ENCODE measurements at regions not wholly inside any gene's neighbourhood (a gene's known extent, or its start where the extent isn't known, plus 50 kb on each side); places are given as distances from the start of the nearest gene placed in this dataset.

DNA sequence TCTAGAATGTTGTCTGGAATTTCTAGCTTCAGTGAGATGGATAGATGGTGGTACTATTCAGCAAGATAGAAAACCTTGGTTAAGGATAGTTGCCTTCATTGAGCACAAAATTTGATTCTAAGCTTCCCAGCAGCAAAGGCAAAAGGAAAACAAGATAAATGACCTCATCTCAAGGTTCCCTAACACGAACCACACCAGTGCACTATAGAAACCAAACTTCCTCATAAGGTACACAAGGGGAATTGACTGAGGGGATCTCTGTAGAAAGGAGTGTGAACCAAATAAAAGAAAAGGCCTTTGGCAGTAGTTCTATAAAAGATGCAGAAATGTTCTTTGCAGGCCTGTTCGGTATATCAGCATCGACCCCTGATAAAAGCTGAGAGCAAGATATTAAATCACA lies 288.9 kb downstream of the SHQ1 start:
- no peak for DNase-seq

DNA sequence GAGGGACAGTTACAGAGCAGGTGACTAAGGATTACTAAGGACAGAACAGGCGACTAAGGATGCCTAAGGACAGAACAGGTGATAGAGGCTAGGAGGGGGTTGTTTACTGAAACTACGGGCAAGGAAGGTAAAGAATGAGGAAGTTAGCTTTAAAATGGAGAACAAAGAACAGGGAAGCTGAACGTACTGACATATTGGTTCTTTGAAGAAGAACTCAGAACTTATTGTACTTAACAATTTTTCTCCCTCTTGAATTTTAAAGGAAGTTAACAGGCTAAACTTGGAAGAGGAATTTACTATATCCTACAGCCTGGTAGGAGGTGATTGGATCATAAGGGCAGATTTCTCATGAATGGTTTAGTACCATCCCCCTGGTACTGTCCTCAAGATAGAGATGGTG lies 290.2 kb downstream of the SHQ1 start:
- no peak for DNase-seq

DNA sequence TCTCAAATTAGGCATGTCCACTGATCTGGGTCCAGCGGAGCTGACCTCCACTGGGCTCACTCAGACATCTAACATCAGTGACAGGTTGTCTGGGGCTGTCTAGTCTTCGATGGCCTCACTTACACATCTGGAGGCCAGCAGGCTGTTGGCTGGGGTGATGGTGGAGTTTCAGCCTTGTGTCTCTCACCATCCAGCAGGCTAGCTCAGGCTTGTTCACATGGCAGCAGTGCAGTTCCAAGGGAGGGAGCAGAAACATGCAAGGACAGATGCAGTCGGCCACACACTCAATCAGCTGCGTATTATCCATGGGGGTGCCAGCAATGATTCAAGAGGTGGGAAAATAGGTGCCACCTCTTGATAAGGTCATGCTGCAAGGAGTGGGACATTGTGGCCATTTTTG lies 292.5 kb downstream of the SHQ1 start:
- no peak for DNase-seq

DNA sequence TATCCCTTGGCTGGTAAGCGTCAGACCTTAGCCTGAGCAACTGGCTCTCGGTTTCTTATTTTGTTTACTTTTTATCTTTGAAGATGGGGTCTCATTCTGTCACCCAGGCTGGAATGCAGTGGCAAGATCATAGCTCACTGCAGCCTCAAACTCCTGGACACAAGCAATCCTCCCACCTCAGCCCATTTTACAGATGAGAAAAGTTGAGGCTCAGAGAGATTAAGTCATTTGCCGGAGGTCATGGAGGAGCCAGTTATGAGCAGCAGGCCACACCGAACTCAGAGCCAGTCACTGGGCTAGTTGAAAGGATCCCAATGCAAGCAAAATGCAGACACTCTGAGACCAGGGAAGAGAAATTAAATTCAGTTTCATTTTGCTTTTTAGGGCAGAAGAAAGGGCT lies 293.6 kb downstream of the SHQ1 start:
- no peak for DNase-seq

DNA sequence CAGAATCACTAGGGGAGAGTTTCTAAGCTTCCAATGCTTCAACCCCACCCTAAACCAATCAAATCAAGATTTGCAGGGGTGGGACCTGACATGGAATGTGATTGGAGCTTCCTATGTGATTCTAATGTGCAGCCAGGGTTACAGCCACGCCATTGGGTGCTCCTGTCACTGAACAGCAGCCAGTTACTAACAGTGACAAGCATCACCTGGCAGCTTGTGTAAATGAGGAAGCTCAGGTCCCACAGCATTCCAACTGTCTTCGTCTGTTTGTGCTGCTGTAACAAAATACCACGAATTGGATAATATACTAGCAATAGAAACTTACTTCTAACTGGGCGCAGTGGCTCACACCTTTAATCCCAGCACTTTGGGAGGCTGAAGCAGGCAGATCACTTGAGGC lies 294.9 kb downstream of the SHQ1 start:
- DNase-seq: no peak

DNA sequence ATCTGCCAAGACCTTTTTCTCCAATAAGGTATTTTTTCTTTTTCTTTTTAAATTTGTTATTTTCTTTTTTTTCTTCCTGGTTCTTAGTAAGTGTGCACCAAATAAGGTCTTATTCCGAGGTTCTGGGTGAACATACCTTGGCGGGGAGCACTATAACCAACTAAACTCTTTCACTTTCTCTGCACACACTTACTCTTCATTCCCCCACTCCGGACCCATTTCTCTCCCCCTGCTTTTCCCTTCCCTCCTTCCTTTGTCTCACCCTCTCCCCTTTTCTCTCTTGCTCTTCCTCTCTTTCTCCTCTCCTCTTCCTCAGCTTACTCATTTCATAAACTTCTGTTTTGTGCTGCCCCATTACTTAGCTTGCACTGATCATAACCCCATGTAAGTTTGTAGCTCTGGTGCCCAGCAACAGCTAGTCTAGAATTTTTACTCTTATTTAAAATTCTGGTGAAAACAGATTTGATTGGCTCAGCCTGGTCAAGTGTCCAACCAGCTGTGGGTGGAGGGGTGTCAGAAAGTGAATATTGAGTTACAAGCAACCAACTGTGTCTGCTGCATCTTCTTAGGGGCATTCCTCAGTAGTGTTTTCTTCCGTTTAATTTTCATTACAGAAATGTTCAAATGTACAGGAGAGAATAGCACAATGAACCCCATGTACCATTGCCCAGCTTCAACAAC lies 297.5 kb downstream of the SHQ1 start:
- DNase-seq: no peak

DNA sequence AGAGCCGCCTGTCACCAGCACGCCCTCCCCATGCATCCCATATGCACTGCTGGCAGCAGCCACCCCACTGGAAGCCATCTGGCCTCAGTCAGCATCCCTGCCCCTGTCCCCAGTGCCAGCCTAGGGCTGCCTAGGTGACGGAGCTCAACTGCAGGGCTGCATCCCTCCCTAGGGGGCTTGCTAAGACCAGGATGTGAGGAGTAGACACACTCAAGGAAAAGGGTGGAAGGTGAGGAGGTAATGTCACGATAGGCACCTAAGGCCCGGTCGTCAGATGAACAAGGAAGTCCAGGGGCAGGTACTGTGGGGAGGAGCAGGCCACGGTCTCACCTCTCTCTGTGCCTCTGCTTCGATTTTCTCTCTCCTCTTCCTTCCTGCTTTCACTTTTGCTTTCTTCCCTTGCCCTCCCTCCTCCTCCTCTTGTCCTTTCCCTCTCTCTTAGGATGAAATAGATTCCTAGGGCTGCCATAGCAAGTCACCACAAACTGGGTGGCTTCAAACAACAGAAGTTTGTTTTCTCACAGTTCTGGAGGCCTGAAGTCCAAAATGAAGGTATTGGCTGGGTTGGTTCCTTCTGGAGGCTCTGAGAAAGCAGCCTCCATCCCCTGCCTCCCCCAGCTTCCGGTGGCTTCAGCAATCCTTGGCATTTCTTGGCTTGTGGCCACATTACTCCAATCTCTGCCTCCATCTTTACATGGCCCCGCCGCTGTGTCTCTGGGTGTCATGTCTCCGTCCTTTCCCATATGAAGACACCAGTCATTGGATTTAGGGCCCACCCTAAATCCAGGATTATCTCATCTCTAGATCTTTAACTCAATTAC lies 298.3 kb downstream of the SHQ1 start:
- DNase-seq: no peak

DNA sequence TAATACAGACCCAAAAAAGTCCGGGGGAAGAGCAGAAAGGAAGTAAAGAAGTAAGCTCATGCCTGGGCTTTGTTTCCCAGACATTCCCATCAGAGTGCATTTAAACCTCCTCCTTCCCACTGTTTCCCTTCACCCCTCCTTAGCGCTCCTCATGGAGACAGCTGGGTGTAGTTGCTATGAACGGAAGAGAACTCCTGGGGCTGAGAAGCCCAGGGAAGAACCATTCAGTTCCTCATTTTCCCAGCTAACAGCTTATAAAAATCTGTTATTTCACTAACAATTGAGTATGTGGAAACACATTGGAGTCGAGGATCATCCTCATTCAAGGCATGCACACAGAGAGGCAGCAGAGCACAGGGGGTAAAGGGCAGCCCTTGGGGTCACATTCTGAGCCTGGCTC lies 299.3 kb downstream of the SHQ1 start:
- DNase-seq: no peak

DNA sequence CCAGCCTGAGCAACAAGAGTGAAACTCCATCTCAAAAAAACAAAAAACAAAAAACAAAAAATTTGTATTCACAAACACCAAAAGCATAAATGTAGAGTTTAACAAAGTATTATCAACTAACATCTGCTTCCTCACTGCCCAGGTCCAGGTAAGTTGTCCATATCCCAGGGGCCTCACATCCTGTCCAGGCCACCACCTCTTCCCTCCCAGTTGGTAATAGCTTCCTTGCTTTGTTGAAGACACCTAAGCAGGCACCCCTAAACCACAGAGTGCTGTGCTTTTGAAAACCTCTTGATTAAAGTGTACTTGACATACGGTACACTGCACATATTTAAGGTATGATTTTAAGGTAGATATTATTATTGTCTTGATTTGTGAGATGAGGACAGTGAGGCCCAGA lies 299.8 kb downstream of the SHQ1 start:
- no peak for DNase-seq

DNA sequence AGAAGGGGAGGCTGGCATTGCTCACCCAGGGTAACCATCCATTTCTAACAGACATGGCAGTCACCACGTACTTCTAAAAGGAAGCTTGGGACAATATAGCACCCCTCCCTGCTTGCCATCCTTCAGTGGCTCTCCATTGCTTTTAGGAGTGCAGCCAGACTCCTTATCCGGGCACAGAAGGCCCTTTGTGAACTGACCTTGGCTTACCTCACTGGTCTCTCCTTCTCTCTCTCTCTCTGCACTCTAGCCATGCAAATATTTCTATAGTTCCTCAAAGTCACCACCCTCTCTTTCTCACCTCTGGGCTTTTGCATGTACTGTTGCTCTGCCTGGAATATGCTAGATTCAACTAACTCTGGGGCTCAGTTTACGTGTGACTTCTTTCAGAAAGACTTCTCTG lies 301.1 kb downstream of the SHQ1 start:
- DNase-seq: no peak

DNA sequence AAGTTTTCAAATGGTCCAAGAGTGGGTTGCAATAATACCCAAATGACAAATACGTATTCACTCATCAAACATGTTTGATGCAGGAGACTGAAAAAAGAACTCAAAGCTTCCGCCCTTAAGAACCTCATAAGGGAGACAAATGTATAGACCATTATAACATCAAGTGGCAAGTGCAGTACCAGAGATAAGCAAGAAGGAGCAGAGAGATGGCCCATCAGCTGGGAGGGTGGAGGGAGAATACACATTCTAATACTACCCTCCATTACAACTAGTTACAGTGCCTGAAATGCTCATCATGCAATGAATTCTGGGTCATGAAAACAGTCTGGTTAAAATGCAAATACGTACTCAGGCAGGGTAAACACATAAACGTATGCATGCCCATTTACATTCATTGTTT lies 304.0 kb downstream of the SHQ1 start:
- DNase-seq: no peak

DNA sequence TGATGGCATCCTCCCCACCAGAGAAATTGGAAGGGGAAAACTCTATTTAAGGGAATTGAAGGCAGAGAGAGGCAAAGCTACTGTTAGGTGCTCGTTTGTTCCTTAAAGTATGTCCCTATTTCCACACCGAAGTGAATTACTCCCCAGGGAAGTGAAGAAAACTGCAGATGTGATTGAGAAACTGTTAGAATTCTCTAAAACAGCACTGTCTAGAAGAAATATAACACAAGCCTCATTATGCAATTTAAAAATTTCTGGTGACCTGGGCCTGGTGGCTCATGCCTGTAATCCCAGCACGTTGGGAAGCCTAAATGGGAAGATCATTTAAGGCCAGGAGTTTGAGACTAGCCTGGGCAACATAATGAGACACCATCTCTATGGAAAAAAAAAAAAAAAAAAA lies 305.0 kb downstream of the SHQ1 start:
- DNase-seq: no peak

DNA sequence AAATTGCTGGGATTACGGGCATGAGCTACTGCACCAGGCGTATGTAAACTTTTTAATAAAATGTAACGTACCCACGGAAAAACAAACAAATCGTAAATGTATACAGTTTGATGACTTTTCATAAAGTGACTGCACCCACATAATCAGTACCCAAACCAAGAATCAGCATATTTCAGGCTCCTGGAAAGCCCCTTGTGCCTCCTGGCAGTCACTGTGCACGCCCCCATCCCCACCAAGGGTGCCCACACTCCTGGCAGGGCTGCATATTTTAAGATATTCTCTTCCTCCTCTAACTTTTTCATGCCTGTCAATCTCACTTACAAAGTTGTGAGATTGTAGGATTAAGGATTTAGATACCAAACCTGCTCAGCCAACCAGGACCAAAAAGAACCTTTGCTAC lies 305.5 kb downstream of the SHQ1 start:
- DNase-seq: no peak

DNA sequence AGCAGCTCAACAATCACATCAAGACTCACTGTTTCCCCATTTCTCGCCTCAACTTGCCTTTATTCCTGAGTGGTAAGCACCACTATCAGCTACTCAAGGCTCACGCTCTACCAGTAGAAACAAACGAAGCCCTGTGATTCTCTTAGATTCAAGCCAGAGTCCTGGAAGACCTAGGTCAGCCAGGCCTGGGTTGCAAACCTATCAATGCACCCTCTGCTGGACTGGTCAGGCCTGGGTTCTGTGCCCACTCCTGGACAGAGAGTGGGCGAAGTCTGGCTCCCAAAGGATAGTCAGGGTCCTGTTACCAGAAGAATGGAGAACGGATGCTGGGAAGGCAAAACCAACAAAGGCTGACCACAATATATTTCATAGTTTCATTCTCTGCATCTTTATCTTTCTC lies 308.4 kb downstream of the SHQ1 start:
- DNase-seq: no peak

DNA sequence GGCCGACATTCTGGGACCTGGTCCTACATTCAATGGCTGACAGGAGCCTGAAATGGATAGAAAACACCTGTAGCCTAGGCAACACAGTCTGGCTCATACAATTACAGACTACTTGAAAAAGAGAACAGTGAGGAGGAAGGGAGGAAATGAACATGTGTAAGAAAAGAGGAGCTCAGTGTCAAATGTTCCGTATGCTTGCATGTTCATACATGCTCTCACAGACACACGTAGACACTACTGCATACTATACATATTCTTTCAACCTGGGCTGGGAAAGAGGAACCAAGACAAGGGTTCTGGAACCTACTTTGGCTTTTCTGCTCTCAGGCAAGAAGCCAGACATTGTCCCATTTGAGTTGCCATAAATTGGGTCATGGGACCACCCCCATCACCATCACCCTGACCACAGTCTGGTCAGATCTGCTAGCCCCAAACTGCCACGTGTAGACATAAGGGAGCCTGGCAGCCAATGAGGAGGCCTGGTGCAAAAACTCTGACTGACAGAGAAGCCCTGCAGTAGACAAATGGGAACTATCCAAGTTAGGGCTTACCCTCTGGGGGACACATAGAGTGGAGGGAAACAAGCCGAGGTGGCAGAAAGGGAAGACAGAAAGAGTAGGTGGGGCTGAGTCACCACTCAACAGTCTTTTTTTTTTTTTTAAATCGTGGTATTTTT lies 310.0 kb downstream of the SHQ1 start:
- DNase-seq: no peak

DNA sequence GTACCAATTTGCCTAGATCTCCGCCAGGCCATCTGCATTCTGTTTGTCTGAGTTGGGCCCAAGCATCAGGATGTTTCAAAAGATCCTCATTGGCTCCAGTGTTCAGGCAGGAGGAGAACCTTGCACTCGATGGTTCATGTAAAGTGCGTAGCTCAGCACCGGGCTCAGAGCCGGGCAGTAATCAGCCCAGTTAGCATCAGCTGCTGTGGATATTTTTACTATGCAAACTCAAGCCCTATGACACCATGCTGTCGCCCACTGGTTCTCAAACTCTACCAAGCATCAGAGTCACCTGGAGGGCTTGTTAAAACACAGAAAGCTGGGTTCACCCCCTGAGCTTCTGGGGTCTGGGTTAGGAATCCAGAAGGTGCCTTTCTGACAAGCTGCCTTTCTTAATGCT lies 310.8 kb downstream of the SHQ1 start:
- no peak for DNase-seq

DNA sequence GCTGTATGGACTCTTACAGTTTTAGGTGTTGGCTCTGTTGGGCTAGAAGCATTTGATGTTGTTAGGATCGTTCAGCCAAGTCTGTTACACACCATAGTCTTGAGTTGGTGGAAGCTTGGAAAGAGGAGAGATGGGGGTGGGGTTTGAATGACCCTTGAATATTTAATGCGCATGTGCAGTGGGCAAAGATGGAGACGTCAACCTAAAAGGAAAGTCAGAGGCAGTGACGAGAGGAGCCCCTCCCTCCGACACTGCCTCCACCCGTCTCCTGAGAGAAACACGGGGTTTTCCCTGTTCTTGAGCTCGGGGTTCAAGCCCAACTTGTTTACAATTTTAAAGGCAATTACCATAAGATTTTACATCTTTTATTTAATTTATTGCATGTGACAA lies 311.4 kb downstream of the SHQ1 start:
- DNase-seq: no peak

DNA sequence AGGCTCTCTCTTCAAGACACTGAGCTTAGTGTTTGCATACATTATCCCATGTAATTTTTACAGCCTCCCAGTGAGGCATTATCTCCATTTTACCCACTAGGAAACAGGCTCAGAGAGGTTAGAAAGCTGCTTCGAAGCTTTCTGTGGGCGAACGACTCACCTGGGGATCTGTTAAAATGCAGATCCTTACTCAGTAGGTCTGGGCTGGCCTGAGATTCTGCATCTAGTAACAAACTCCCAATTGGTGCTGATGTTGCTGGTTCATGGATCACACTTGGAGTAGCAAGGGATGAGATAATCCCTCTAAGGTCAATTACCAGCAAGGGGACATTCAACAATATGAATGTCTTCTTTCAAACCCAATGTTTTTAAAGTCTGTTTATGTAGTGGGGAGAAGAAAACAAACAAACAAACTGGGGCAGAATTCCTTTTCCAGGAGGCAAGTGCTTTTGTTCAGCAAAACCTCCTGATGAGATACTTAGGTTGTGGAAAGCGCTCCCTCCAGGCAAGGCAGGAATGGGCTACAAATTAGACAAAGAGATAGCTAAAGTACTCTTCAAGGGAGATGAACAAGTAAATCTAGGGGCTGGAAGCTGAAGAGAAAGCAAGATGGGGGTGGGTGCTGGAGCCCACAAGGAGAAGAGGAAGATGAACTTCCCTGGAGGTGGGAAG lies 311.9 kb downstream of the SHQ1 start:
- no peak for DNase-seq

DNA sequence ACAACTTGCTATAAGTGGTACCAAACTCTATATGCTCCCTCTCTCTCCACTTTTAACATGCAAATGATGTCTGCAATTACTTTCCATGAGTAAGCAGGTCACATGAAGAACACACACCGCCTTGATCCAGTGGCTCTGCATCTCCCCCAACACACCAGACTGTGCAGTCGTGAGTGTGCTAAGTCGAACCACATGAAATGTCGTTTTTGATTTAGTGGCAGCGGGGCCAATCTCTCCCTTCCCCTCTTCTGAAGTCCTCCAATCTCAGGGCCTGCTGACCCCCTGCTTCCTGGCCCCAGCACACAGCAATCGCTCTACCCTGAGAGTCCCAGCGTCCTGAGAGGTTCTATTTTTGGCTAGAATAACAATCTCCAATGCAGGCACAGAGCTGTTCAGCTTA lies 312.5 kb downstream of the SHQ1 start:
- no peak for DNase-seq

DNA sequence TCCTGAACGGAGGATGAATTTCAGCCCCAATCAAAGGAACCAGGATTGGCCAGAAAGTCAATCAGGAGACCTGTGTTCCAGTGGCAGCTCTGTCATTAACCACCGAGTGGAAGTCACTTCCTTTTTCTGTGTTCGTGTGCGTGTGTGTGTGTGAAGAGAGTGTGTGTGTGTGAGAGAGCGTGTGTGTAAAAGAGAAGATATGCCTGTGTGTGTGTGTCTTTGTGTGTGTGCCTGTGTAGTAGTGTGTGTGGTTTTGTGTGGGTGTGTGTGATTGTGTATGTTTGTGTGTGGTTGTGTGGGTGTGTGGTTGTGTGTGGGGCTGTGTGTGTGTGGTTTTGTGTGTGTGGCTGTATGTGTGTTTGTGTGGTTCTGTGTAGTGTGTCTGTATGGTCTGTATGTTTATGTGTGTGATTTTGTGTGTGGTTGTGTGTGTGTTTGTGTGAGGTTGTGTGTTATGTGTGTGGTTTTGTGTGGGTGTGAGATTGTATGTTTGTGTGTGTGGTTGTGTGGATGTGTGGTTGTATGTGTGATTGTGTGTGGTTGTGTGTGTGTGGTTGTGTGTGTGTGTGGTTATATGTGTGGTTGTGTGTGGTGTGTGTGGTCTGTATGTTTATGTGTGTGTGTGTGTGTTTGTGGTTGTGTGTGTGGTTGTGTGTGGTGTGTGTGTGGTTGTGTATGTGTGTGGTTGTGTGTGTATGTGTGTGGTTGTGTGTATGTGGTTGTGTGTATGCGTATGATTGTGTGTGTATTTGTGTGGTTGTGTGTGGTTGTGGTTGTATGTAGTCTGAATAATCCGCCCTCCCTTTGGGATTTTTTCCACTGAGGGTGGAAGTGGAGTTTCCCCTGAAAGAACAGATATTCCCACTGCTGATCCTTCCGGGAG lies 314.4 kb downstream of the SHQ1 start:
- DNase-seq: no peak

DNA sequence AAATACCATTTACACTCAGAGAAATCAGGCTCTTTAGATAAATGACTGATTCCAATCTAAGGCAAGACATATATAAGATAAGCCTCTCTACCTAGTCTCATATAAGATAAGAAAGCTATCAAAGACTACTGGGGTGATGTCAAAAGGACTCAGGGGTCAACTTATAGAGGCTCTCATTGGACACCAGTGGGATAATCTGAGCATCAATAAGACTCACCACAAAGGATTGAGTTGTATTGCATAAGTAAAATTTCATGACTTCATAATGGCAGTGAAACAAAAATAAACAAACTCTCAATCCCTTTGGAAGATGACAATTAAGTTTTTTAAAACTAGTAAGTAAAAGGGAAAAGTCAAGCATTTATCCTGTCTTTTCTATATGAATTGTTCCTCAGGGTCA lies 317.8 kb downstream of the SHQ1 start:
- no peak for DNase-seq

DNA sequence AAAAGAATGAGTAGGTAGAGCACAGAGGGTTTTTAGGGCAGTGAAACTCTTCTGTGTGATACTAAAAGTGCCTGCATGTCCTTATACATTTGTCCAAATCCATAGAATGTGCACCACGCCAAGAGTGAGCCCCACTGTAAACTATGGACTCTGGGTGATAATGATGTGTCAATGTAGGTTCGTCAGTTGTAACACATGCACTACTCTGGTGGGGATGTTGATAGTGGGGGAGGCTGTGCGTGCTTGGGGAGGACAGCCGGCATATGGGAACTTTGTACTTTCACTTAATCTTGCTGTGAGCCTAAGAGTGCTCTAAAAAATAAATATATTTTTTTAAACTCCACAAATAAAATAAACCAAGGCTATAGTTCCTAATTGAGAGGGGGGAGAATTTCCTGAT lies 319.2 kb downstream of the SHQ1 start:
- no peak for DNase-seq

Measured in CD4-positive, alpha-beta T cell treated with Interleukin-4 for 4 hours (primary cell).